NCI-H2107 (cell line): ENCODE measurements at regions not wholly inside any gene's neighbourhood (a gene's known extent, or its start where the extent isn't known, plus 50 kb on each side); places are given as distances from the start of the nearest gene placed in this dataset.

Source experiments
- DNase-seq: peaks from one replicate; lab custom pipeline; 2025; lab: John Stamatoyannopoulos, UW

GRCh38 chr18:8944871-8945245, 157.6 kb upstream of the NDUFV2 start:
- DNase-seq = no peak

- DNase-seq = no peak
Observed at GRCh38 chr18:8945514-8945913, 157.0 kb upstream of the NDUFV2 start.

- DNase-seq = no peak
Observed at GRCh38 chr18:8946066-8946838, 156.2 kb upstream of the NDUFV2 start.

- no peak for DNase-seq
Observed at GRCh38 chr18:8947566-8947965, 154.9 kb upstream of the NDUFV2 start.

- DNase-seq = no peak
Observed at GRCh38 chr18:8948011-8948410, 154.5 kb upstream of the NDUFV2 start.

GRCh38 chr18:8948471-8949149, 153.9 kb upstream of the NDUFV2 start:
- no peak for DNase-seq

- no peak for DNase-seq
Observed at GRCh38 chr18:8949206-8949605, 153.3 kb upstream of the NDUFV2 start.

- no peak for DNase-seq
Observed at GRCh38 chr18:8951491-8951890, 151.0 kb upstream of the NDUFV2 start.

GRCh38 chr18:8952174-8952573, 150.3 kb upstream of the NDUFV2 start:
- no peak for DNase-seq

GRCh38 chr18:8952769-8953760, 149.4 kb upstream of the NDUFV2 start:
- no peak for DNase-seq

GRCh38 chr18:8957731-8958130, 144.8 kb upstream of the NDUFV2 start:
- no peak for DNase-seq

- DNase-seq = no peak
Observed at GRCh38 chr18:8958660-8959059, 143.8 kb upstream of the NDUFV2 start.

- no peak for DNase-seq
Observed at GRCh38 chr18:8959551-8960135, 142.9 kb upstream of the NDUFV2 start.

- no peak for DNase-seq
Observed at GRCh38 chr18:8960740-8961657, 141.5 kb upstream of the NDUFV2 start.

- DNase-seq = no peak
Observed at GRCh38 chr18:8962192-8962779, 140.2 kb upstream of the NDUFV2 start.

- no peak for DNase-seq
Observed at GRCh38 chr18:8962855-8963635, 139.5 kb upstream of the NDUFV2 start.

GRCh38 chr18:8963876-8964275, 138.6 kb upstream of the NDUFV2 start:
- DNase-seq = no peak

- no peak for DNase-seq
Observed at GRCh38 chr18:8965398-8965797, 137.1 kb upstream of the NDUFV2 start.

- DNase-seq = no peak
Observed at GRCh38 chr18:8966821-8967220, 135.7 kb upstream of the NDUFV2 start.

GRCh38 chr18:8967573-8967972, 134.9 kb upstream of the NDUFV2 start:
- no peak for DNase-seq
